HG02884 (cell line): ENCODE measurements at regions not wholly inside any gene's neighbourhood (a gene's known extent, or its start where the extent isn't known, plus 50 kb on each side); places are given as distances from the start of the nearest gene placed in this dataset.
"Not testable (repeated sequence)": the region's sequence is repeated elsewhere in the genome, so short reads cannot be mapped to it uniquely, and the experiment has no call there.

Experiments used
- ATAC-seq: cut with Tn5 transposase; IDR thresholded peaks from one replicate; pipeline ENCODE4 v1.9.1; 2021; ENCODE audit warnings: mild to moderate bottlenecking, moderate library complexity; ENCODE audit not compliant: unreplicated experiment

DNA sequence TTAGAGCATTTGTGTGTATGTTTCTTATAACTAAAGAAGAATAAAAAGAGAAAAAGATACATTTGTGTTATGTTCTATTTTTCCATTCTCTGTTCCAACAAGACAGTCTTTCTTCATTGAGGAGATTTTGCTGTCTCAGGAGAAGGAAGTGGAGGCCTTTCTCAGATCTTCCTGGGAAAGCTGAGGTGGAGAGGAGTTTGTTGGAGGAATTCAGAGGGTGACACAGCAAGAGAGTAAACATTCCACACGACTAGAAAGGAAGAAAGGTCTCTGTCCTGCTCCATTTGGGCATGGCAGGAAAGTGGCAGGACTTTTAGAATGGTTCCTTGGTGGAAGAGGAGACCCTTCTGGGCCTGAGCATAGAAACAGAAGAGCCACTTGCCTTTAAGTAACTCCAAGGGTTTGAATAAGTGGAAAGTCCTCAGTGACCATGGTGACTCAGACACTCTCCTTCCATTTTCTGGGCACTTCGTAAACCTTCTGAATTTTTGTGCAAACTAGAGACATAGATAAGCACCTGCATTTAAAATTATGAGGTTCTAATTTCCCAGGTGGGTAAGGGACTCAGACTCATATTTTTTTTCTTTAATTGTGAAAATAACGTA, 52.3 kb upstream of the COL5A2 start:
- ATAC-seq = no peak

DNA sequence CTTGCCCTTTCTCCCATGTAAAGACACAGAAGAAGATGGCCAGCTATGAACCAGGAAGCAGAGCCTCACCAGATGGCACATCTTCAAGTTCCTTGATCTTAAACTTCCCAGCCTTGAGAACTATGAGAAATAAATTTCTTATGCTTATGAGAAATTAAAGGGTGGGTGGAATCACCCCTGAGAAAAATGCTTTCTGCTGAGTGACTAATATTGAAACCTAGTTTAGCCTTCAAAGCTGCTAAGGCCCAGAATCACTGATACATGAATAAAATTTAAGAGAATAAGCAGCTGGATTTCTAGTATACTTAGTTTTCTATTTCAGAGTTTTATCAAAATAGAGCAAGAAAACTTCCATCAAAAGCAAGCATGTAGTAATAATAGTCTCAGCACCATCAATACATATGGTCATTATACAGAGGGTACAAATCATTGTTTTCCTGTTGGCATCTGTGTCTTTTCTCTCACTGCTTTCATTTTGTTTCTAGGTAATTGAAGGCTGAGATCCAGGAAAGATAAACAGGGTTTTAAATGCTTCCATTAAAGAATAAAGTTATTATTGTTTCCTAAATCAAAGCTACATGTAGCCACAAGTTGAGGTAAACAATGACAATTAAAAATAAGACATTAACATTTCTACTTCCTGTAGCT, 53.3 kb upstream of the COL5A2 start:
- peak; percentile 93 for ATAC-seq

DNA sequence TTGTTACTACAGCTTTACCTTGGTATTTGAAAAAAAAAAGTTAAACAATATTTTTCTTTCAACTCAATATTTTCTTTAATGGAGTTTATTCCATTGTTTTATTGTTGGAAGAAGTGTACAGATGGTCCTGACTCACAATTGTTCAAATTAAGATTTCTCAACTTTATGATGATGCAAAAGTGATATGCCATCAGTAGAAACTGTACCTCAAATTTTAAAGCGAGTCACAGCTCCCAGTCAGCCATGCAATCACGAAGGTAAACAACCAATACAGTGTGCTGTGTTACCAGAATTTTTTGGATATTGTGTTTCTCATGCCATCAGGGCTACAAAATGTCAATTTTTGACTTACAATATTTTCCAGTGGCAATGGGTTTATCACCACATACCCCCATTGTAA, 54.0 kb upstream of the COL5A2 start:
- no peak for ATAC-seq

- ATAC-seq = no peak
These were observed 55.4 kb upstream of the COL5A2 start for GRCh38 chr2:189234991-189235390.

- ATAC-seq = no peak
These were observed 56.5 kb upstream of the COL5A2 start for GRCh38 chr2:189236066-189236465.

DNA sequence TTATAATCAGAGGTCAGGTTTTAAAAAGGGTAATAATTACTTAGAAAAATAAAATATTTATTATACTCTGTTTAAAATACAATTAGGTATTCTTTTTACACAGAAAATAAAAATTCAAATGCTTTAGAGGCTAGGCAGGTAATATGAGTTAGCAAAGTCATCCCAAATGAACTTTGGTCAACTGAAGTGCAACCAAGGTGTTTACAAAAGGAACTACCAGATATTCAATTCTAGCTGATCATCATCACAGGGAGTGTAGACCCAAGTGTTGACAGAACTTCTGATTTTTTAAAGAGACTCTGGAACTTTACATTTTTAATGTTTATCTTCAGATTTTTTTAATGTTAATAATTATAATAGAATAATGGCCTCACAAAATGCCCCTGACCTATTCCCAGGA, 59.3 kb upstream of the COL5A2 start:
- ATAC-seq = no peak

- ATAC-seq = not testable (repeated sequence)
These were observed 64.3 kb upstream of the COL5A2 start for GRCh38 chr2:189243843-189244242.

- no peak for ATAC-seq
These were observed 67.7 kb upstream of the COL5A2 start for GRCh38 chr2:189247276-189247675.

DNA sequence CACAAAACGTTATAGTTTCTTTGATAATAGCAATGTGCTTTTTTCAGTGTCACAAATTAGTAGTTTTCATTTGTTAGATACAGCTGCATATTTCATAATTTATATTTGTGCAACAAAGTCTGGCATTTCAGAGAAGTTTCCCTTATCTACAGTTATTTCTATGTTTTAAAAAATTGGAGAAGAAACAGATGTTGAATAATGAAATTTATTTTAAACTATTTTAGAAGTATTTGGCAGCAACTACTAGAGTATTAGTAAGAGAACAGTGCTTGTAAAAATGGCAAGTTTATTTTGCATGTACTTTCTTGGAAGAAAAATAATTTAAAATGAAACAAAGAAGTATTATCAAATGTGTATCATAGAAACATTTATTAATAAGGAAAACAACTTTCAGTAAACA, 68.6 kb upstream of the COL5A2 start:
- ATAC-seq = no peak

- no peak for ATAC-seq
These were observed 69.6 kb upstream of the COL5A2 start for GRCh38 chr2:189249171-189249570.

GRCh38 chr2:189249901-189250300, 70.3 kb upstream of the COL5A2 start:
- no peak for ATAC-seq

GRCh38 chr2:189252991-189253675, 73.6 kb upstream of the COL5A2 start:
- ATAC-seq = no peak

DNA sequence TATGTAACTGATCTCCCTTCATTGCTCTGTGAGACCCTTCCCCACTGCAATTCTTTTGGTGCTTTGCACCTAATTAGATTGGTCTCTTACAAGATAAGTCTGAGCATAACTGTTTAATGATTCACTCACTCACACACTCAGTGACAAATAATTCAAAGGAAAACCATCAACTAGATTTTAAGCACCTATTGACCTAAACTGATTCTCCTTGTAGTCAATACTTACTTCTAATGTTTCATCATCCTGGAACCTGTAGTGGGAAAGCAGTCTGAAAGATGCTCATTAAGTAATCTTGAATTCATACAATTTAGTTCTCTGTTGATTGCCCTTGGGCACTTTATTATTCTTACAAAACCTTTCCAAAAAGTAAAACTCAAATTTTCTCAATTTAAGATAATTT, 74.3 kb upstream of the COL5A2 start:
- ATAC-seq = no peak

- ATAC-seq = no peak
These were observed 74.8 kb upstream of the COL5A2 start for GRCh38 chr2:189254268-189254883.

DNA sequence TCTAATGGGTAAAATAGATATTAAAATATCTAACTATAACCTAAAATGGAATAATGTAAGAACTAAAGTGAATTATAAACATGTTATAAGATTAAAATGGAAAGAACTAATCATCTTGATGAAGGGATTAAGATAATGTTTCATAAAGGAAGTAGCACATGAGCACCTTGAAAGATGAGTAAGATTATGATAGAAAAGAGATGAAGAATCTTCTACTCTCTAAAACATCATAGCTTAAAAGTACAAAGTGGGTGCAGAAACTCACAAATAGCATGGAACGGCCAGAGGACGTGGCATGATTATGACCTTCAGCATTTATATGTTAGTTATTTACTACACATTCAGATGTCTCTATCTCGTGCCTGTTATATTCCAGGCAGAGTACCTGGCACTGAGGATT, 76.2 kb upstream of the COL5A2 start:
- no peak for ATAC-seq

- ATAC-seq = no peak
These were observed 79.2 kb upstream of the COL5A2 start for GRCh38 chr2:189258616-189259365.

DNA sequence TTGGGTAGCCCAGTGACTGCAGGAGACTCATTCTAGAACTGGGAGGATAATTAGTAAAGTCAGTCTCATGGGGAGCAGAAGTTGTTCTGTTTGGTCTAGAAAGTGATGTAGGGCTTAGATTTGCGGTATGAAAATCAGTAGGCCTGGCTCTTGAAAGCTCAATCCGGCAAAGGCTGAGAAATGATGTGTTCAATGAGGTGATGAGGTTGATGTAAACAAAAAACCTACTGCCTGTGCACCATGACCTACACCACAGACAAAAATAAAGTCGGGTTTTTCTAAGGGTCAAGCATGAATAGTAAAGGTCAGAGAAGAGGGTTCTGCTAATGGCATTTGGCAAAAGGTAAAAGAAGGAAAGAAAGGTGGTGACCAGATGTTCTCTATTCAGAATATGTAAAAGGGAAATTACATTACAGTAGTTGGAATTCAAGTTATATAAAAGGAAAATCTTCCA, 80.8 kb upstream of the COL5A2 start:
- no peak for ATAC-seq

DNA sequence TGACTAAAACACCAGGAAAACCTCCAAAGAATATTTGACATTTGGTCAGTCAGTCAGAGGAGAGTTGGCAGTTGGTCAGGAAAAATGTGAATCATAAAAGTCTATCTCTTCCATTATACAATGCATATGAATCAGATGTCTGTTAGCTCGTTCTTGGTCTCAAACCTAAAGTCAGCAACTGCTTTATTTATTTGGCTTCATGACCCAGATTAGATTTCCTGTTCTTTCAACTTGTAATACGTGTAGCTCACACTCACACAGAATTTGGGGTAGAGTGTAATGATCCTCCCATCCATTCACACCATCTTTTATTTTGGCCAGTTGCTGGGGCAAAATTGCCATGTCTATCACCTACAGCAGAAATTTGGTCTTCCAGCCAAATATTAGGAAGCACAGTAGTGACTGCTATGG, 81.9 kb upstream of the COL5A2 start:
- no peak for ATAC-seq

DNA sequence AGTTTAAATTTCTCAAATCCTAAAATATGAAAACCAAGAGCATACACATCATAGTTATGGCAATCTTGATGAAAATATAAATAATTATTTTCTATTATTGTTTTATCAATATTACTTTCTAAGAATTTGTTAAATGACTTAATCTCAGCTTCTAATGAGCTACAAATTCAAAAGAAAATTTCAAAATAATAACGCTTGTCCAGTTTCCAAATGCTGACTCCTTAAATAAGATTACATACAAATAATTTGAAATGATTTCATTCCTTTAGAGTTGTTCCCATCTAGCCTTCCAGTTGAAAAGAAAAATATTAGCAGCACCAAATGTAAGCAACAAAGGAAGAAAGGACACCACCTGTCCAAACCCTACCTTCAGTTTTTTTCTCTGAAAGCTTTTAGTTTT, 82.4 kb upstream of the COL5A2 start:
- no peak for ATAC-seq

- ATAC-seq = no peak
These were observed 86.2 kb upstream of the COL5A2 start for GRCh38 chr2:189265696-189266320.

DNA sequence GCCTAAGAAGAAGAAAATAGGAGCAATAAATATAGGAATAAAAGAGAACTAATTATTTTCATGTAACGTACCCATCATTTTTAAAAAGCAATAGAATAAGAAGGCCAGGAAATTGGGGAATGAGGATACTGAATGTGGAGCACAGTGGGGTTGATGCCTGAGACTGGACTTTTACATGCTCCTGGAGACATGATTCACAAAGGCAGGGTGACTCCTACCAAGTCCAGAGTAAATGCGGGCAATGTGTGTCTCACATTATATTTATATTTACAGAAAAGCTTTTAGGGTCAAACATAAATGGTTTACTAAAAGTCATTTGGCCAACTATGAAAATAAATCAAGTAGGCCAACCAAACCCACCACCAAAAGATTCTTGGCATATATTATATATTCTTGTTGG, 87.9 kb upstream of the COL5A2 start:
- no peak for ATAC-seq
